Activated naive CD4-positive, alpha-beta T cell treated with anti-CD3 and anti-CD28 coated beads, Interleukin-2, amount 50 U/mL, for 72 hours (primary cell): ENCODE measurements at regions not wholly inside any gene's neighbourhood (a gene's known extent, or its start where the extent isn't known, plus 50 kb on each side); places are given as distances from the start of the nearest gene placed in this dataset.
"Not testable (repeated sequence)": the region's sequence is repeated elsewhere in the genome, so short reads cannot be mapped to it uniquely, and the experiment has no call there.

Experiments used
- ATAC-seq, 2 donors: fragments of 150-1000 bp; cut with Tn5 transposase; 2 replicates each; pipeline ENCODE4 v1.10.0; 2021; ENCODE audit warnings: mild to moderate bottlenecking in 2 of 2, moderate library complexity in 2 of 2
- DNase-seq, 2 donors: peaks; one replicate each; pipeline ENCODE4 v3.0.0; 2021 to 2022; ENCODE audit warnings: low spot score in 2 of 2
- H3K27ac Mint-ChIP-seq, 2 donors: one replicate each; pipeline ENCODE4 v1.8.0; 2022; ENCODE audit warnings: mild to moderate bottlenecking in 2 of 2, mixed read lengths in 2 of 2
- H3K36me3 Mint-ChIP-seq, 2 donors: one replicate each; pipeline ENCODE4 v1.8.0; 2022; ENCODE audit warnings: mixed read lengths in 2 of 2
- H3K9me3 Mint-ChIP-seq, 2 donors: one replicate each; pipeline ENCODE4 v1.8.0; 2022; ENCODE audit warnings: mixed read lengths in 2 of 2

GRCh38 chr17:70423562-70423961 lies 254.2 kb downstream of the KCNJ2 start:
- no peak for ATAC-seq
- Mint-ChIP-seq H3K27ac (no peak overlapping the region), H3K9me3 (peaks cover 0 to 13% of the 10 kb centered on the region in 2 donors), H3K36me3 (no peaks in the 10 kb centered on the region)
- DNase-seq = no peak

DNA sequence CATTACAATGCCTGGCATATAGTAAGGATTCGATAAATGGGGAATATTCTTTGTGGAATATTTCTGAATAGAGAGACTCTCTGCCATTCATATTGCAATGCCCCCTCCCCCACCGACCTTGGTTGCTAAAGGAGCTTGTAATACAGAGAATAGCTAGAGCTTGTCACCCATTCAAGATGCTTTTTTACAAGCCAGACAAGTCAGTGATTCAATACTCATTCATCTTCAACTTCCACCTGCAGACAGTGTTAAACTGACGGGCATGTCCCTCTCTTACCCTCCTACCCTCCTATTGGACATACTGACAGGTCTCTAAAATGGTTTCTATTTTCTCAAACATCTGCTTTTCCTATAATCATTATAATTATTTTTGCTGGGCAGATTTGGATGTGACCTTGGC lies 257.4 kb downstream of the KCNJ2 start:
- H3K36me3 Mint-ChIP-seq = no peaks in the 10 kb centered on the region
- peaks cover 0 to 3% of the 10 kb centered on the region in 2 donors for H3K9me3 Mint-ChIP-seq
- ATAC-seq (no peak), DNase-seq (no peak)
- no peak overlapping the region for H3K27ac Mint-ChIP-seq

- ATAC-seq = no peak
- Mint-ChIP-seq H3K27ac (no peak overlapping the region), H3K9me3 (peaks cover 4 to 8% of the 10 kb centered on the region in 2 donors), H3K36me3 (no peaks in the 10 kb centered on the region)
- DNase-seq = no peak
These were observed 265.5 kb downstream of the KCNJ2 start for GRCh38 chr17:70434536-70435490.

- DNase-seq (no peak), ATAC-seq (no peak)
- H3K9me3 Mint-ChIP-seq = peaks cover 4 to 8% of the 10 kb centered on the region in 2 donors
- H3K27ac Mint-ChIP-seq = no peak overlapping the region
- H3K36me3 Mint-ChIP-seq = no peaks in the 10 kb centered on the region
These were observed 268.3 kb downstream of the KCNJ2 start for GRCh38 chr17:70437656-70438055.

DNA sequence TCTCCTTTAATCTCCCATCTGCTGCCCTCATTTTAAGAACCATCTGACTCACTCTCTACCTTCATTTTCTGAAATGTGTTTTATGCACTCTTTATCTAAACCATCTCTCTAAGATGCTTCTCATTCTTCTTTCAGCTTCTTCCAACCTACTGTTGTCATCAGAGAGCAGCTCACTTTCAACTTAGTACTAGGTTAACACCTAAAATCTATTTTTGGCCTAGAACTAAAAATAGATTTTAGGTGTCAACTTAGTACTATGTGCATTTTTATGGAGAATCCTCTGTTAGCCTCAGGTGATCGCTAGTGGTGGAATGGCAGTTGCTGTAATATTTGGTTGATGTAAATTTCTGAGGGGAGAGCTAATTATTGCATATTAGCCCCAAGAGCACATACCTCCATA lies 277.1 kb downstream of the KCNJ2 start:
- Mint-ChIP-seq H3K27ac (no peak overlapping the region), H3K36me3 (peaks cover 0 to 5% of the 10 kb centered on the region in 2 donors), H3K9me3 (peaks cover 2 to 3% of the 10 kb centered on the region in 2 donors)
- no peak for ATAC-seq
- no peak for DNase-seq

DNA sequence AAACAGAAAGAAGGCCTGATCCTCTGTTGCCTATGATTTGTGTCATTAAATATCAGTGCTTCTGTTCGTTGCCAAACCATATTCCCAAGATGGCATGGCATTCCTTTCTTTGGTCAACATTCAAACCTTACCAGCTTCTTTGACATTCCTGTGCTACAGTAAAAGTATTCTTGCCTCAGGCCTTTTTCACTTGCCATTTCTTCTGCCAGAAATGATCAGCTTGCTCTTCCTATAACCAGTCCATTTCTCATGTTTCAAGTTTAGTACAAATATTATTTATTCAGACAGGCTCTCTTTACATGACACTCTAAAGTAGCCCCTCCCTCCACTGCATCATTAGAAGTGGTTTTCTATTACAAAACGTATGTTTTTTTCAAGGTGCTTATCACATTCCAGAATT lies 278.3 kb downstream of the KCNJ2 start:
- H3K36me3 Mint-ChIP-seq = peaks cover 0 to 5% of the 10 kb centered on the region in 2 donors
- H3K27ac Mint-ChIP-seq = no peak overlapping the region
- ATAC-seq = no peak
- DNase-seq = no peak
- H3K9me3 Mint-ChIP-seq = peaks cover 2 to 3% of the 10 kb centered on the region in 2 donors

DNA sequence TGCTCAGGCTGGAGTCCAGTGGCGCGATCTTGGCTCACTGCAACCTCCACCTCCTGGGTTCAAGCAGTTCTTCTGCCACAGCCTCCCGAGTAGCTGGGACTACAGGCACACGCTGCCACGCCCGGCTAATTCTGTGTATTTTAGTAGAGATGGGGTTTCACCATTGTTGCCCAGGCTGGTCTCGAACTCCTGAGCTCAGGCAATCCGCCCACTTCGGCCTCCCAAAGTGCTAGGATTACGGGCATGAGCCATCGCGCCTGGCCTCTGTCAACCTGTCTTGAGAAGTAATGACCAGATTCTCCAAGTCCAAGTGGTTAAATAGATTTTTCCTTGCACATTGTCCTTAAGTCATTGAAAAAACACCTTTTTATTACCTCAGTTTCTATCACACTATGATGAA lies 283.7 kb downstream of the KCNJ2 start:
- not testable (repeated sequence) for DNase-seq, H3K36me3 Mint-ChIP-seq, H3K27ac Mint-ChIP-seq, ATAC-seq
- peaks cover 0 to 13% of the 10 kb centered on the region in 2 donors for H3K9me3 Mint-ChIP-seq

GRCh38 chr17:70454377-70454776 lies 285.0 kb downstream of the KCNJ2 start:
- Mint-ChIP-seq H3K27ac (no peak overlapping the region), H3K36me3 (no peaks in the 10 kb centered on the region), H3K9me3 (peaks cover 0 to 13% of the 10 kb centered on the region in 2 donors)
- DNase-seq (no peak), ATAC-seq (no peak)

GRCh38 chr17:70454908-70455307 lies 285.6 kb downstream of the KCNJ2 start:
- peaks cover 0 to 13% of the 10 kb centered on the region in 2 donors for H3K9me3 Mint-ChIP-seq
- no peak for DNase-seq
- no peak overlapping the region for H3K27ac Mint-ChIP-seq
- ATAC-seq = no peak
- no peaks in the 10 kb centered on the region for H3K36me3 Mint-ChIP-seq

GRCh38 chr17:70464995-70465394 lies 295.7 kb downstream of the KCNJ2 start:
- no peak for DNase-seq

GRCh38 chr17:70468661-70469060 lies 299.3 kb downstream of the KCNJ2 start:
- no peak overlapping the region for H3K27ac Mint-ChIP-seq
- H3K36me3 Mint-ChIP-seq = no peaks in the 10 kb centered on the region
- no peak for DNase-seq
- H3K9me3 Mint-ChIP-seq = peaks cover 0 to 4% of the 10 kb centered on the region in 2 donors
- ATAC-seq = no peak

More at GRCh38 chr17:70464995-70465394, 295.7 kb downstream of the KCNJ2 start:
- no peak for ATAC-seq
- Mint-ChIP-seq H3K36me3 (no peaks in the 10 kb centered on the region), H3K27ac (no peak overlapping the region), H3K9me3 (no peaks in the 10 kb centered on the region)

DNA sequence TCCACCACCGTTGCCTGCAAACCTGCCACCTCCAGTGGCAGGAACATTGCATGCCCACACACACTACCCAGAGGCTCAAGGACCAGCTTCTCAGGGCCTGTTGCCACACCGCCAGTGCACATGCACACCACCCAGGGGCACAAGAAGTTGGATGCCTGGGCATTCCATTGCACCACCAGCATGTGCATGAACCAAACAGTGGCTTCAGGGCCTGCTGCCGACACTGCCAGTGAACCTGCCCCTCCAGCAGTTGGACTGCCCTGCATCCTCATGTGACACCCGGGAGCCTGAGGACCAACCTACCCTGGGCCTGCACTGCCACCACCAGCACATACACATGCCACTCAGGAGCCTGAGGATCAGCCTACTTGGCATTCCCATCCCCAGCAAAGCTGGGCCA lies 303.7 kb downstream of the KCNJ2 start:
- H3K9me3 Mint-ChIP-seq = peaks cover 0 to 8% of the 10 kb centered on the region in 2 donors
- DNase-seq (no peak), ATAC-seq (no peak)
- H3K27ac Mint-ChIP-seq = no peak overlapping the region
- no peaks in the 10 kb centered on the region for H3K36me3 Mint-ChIP-seq

DNA sequence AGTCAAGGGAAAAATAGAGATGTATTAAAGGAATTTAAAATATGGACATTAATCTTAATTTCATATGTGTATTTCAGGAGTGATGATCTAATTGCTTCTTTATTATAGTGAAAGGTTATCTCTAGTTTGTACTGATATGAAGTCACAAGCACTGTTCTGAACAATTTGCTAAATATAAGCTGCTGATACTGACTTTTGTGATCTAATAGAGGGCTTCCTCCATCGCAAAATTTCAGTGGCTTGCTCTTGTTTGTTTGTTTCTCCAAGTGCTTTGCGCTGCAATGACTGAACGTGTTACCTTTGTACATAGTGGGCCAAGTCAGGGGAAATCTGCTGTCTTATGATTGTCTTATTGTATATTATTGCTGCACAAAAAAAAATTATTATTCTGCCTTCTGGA lies 307.0 kb downstream of the KCNJ2 start:
- H3K36me3 Mint-ChIP-seq = no peaks in the 10 kb centered on the region
- DNase-seq (no peak), ATAC-seq (no peak)
- peaks cover 0 to 8% of the 10 kb centered on the region in 2 donors for H3K9me3 Mint-ChIP-seq
- no peak overlapping the region for H3K27ac Mint-ChIP-seq

DNA sequence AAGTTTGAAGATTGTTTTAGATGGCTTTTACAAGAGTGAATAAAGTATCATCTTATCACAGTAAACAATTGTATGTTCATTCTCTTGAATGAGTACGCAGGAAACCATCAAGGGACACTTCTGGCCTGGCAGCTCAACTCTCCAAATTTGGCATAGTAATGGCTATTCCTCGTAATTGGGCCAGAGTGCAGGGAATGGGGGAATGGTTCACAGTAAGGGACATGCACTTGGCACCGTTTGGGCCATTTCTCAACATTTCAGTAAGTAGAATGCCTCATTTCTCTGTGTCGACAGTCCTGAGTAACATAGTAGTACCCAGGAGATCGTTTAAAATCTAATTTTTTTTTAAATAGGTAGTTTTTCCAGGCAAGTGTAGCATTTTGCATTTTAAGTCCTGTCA lies 309.6 kb downstream of the KCNJ2 start:
- Mint-ChIP-seq H3K27ac (no peak overlapping the region), H3K36me3 (no peaks in the 10 kb centered on the region), H3K9me3 (peaks cover 0 to 9% of the 10 kb centered on the region in 2 donors)
- ATAC-seq = no peak
- no peak for DNase-seq

- no peaks in the 10 kb centered on the region for H3K36me3 Mint-ChIP-seq
These were observed 310.4 kb downstream of the KCNJ2 start for GRCh38 chr17:70479779-70480178.

GRCh38 chr17:70483624-70484023 lies 314.3 kb downstream of the KCNJ2 start:
- no peak for DNase-seq
- no peak for ATAC-seq
- no peaks in the 10 kb centered on the region for H3K36me3 Mint-ChIP-seq
- no peak overlapping the region for H3K27ac Mint-ChIP-seq
- H3K9me3 Mint-ChIP-seq = peaks cover 0 to 6% of the 10 kb centered on the region in 2 donors

More at GRCh38 chr17:70479779-70480178, 310.4 kb downstream of the KCNJ2 start:
- no peak for DNase-seq
- Mint-ChIP-seq H3K27ac (no peak overlapping the region), H3K9me3 (peaks cover 0 to 6% of the 10 kb centered on the region in 2 donors)
- no peak for ATAC-seq

DNA sequence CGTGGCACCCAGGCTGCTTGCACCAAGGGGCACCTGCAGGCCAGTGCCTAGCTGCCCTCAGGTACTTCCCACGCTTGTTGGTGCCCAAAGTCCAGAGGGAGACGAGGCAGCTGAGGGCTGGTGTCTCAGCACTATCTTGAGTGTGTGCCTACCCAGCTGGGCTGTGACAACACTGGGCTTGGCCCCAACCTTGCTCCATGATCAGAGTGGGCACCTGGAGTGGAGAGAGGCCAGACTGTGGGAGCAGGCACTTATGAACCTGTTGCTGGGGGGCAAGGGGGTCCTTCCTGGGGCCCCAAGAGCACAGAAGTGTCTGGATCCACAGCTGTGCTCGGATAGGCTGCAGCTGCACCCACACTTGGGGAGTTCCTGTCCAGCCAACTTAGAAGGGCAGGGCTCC lies 314.7 kb downstream of the KCNJ2 start:
- DNase-seq = no peak
- peaks cover 0 to 6% of the 10 kb centered on the region in 2 donors for H3K9me3 Mint-ChIP-seq
- no peak for ATAC-seq
- H3K27ac Mint-ChIP-seq = no peak overlapping the region
- H3K36me3 Mint-ChIP-seq = no peaks in the 10 kb centered on the region

DNA sequence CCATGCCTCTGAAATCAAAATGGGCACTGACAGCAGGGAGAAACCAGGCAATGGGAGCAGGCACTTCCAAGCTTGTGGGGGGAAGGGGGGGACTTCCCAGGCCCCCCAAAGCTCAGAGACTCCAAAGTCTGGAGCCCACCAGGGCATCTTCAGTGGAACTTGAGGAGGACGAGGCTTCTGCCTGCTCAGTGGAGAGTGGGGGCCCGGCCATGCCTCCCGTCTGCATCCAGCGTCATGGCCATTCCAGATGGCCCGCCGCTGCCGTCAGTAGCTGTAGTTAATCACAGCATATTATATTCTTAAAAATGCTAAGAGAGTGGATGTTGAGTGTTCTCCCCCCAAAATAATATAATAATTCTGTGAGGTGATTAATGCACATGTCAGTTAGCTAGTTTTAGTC lies 315.2 kb downstream of the KCNJ2 start:
- no peak for DNase-seq
- ATAC-seq = no peak
- Mint-ChIP-seq H3K36me3 (no peaks in the 10 kb centered on the region), H3K9me3 (peaks cover 0 to 6% of the 10 kb centered on the region in 2 donors), H3K27ac (no peak overlapping the region)
